Endothelial cell of umbilical vein (primary cell): ENCODE measurements at regions not wholly inside any gene's neighbourhood (a gene's known extent, or its start where the extent isn't known, plus 50 kb on each side); places are given as distances from the start of the nearest gene placed in this dataset.

ENCODE experiments used
- BruUV-seq: library from RNA; stranded (reverse); fragments of 400-500 nt; replicated peaks from 2 replicates; lab custom pipeline; 2021; lab: Mats Ljungman, UMichigan
- CTCF ChIA-PET: fragments of 300-600, 350-600 bp; sonication (Branson Sonifier 250); formaldehyde crosslinking; loops from one replicate; lab custom pipeline; 2021; ENCODE audit warnings: antibody characterized with exemption, inconsistent platforms; lab: Charles Lee
- POLR2A ChIA-PET: fragments of 300-600, 350-600 bp; sonication (Branson Sonifier 250); formaldehyde crosslinking; loops from one replicate; lab custom pipeline; 2021; ENCODE audit warnings: antibody characterized with exemption, inconsistent platforms; lab: Charles Lee
- DNase-seq: peaks from one replicate; pipeline ENCODE4 v3.0.0-alpha.2; 2011; ENCODE audit warnings: low read depth, low spot score
- FAIRE-seq: peaks from 2 replicates; lab custom pipeline; 2011; peaks lifted over from hg19 to GRCh38; lab: Jason Lieb, UNC
- H2AFZ ChIP-seq: 2 replicates; pipeline ENCODE4 v1.6.0; 2012; ENCODE audit warnings: low read depth, low read length, control low read depth, inconsistent platforms
- H3K27ac ChIP-seq: 2 replicates; pipeline ENCODE4 v1.5.1; 2011; ENCODE audit warnings: low read depth, mild to moderate bottlenecking, control low read depth, low read length, moderate library complexity; ENCODE audit not compliant: insufficient read depth
- H3K27me3 ChIP-seq, 2 experiments: 2 replicates each; pipeline versions ENCODE4 v1.6.0 to v1.6.1; 2011; ENCODE audit warnings: low read length in 2 of 2, mixed read lengths in 1 of 2; ENCODE audit not compliant: control insufficient read depth in 2 of 2, insufficient read depth in 2 of 2
- H3K36me3 ChIP-seq, 2 experiments: 2 replicates in 1 of 2; 3 replicates in 1 of 2; pipeline ENCODE4 v1.5.1; 2011; ENCODE audit warnings: low read length in 2 of 2, mild to moderate bottlenecking in 1 of 2, moderate library complexity in 1 of 2; ENCODE audit not compliant: control insufficient read depth in 2 of 2, insufficient read depth in 2 of 2; ENCODE audit errors: extremely low read depth in 1 of 2
- H3K4me1 ChIP-seq: 3 replicates; pipeline ENCODE4 v1.5.1; 2011; ENCODE audit warnings: mild to moderate bottlenecking, low read length; ENCODE audit not compliant: control insufficient read depth, insufficient read depth; ENCODE audit errors: extremely low read depth
- H3K4me2 ChIP-seq: 2 replicates; pipeline ENCODE4 v1.6.1; 2011; ENCODE audit warnings: low read length, control low read depth, mixed read lengths; ENCODE audit not compliant: insufficient read depth
- H3K4me3 ChIP-seq, 3 experiments: fragments of 200-600 bp in 1 of 3; sonication (generic), shearing (Covaris generic) in 1 of 3; replicated peaks in 1 of 3; 2 replicates each; pipeline ENCODE4 v1.5.1; 2011 to 2016; ENCODE audit warnings: control low read depth in 3 of 3, low read length in 3 of 3, mild to moderate bottlenecking in 2 of 3, inconsistent platforms in 1 of 3, low read depth in 1 of 3, moderate library complexity in 1 of 3; ENCODE audit not compliant: insufficient read depth in 1 of 3
- H3K79me2 ChIP-seq: 2 replicates; pipeline ENCODE4 v1.6.0; 2012; ENCODE audit warnings: low read length, inconsistent platforms; ENCODE audit not compliant: control insufficient read depth, insufficient read depth
- H3K9ac ChIP-seq: replicated peaks from 2 replicates; pipeline ENCODE3; 2011; ENCODE audit warnings: low read length, control low read depth; ENCODE audit not compliant: insufficient read depth; ENCODE audit errors: extremely low read depth
- H3K9me1 ChIP-seq: replicated peaks from 3 replicates; pipeline ENCODE4 v1.6.0; 2011; ENCODE audit warnings: mild to moderate bottlenecking, low read length; ENCODE audit not compliant: control insufficient read depth, insufficient read depth; ENCODE audit errors: extremely low read depth
- H3K9me3 ChIP-seq: replicated peaks from 2 replicates; pipeline ENCODE4 v1.5.1; 2012; ENCODE audit warnings: low read length, inconsistent platforms; ENCODE audit not compliant: control insufficient read depth, insufficient read depth
- H4K20me1 ChIP-seq: replicated peaks from 2 replicates; pipeline ENCODE3; 2011; ENCODE audit warnings: mild to moderate bottlenecking, low read length; ENCODE audit not compliant: control insufficient read depth, insufficient read depth; ENCODE audit errors: extremely low read depth
- CTCF ChIP-seq, 2 donors: IDR thresholded peaks; 1 replicate in 1 of 2; 2 replicates in 1 of 2; pipeline ENCODE4 v1.5.1; 2011; ENCODE audit warnings: low read length in 2 of 2, mild to moderate bottlenecking in 2 of 2, moderate library complexity in 2 of 2, control low read depth in 1 of 2, inconsistent platforms in 1 of 2, low read depth in 1 of 2; ENCODE audit not compliant: insufficient read depth in 1 of 2; ENCODE audit errors: extremely low read depth in 1 of 2
- EZH2 ChIP-seq: IDR thresholded peaks from 2 replicates; pipeline ENCODE4 v1.6.1; 2012; ENCODE audit warnings: borderline replicate concordance, low read depth, mild to moderate bottlenecking, moderate library complexity, low read length, inconsistent platforms; ENCODE audit not compliant: severe bottlenecking
- FOS ChIP-seq: IDR thresholded peaks from 2 replicates; pipeline ENCODE4 v1.6.1; 2011; ENCODE audit warnings: mild to moderate bottlenecking, low read length, moderate library complexity, borderline replicate concordance; ENCODE audit not compliant: insufficient read depth
- GATA2 ChIP-seq: IDR thresholded peaks from 2 replicates; pipeline ENCODE4 v1.7.0; 2011; ENCODE audit warnings: low read depth, mild to moderate bottlenecking, moderate library complexity, mixed read lengths, low read length; ENCODE audit not compliant: insufficient read length, insufficient read depth
- MYC ChIP-seq: IDR thresholded peaks from one replicate; pipeline ENCODE4 v1.6.1; 2011; ENCODE audit warnings: mild to moderate bottlenecking, low read depth, low read length
- POLR2A ChIP-seq: IDR thresholded peaks from 2 replicates; pipeline ENCODE4 v1.6.1; 2012; ENCODE audit warnings: low read depth, mild to moderate bottlenecking, control low read depth, low read length
- POLR2AphosphoS5 ChIP-seq: IDR thresholded peaks from 2 replicates; pipeline ENCODE4 v1.6.1; 2012; ENCODE audit warnings: low read depth, mild to moderate bottlenecking, control low read depth, low read length, moderate library complexity; ENCODE audit not compliant: insufficient read depth
- dilution Hi-C: fragments of 300-500 bp; cut with MboI; formaldehyde crosslinking; loops from one replicate; pipeline ENCODE4 v1.15.0; 2019; ENCODE audit warnings: low sequenced_read_pairs; ENCODE audit not compliant: extremely low pct_ligation_motif_present
- intact Hi-C: fragments of 100-400 bp; cut with micrococcal nuclease; formaldehyde crosslinking; loops from one replicate; pipeline ENCODE4 v1.10.0; 2022
- TF ChIP-seq, protein P1 (sequence below): IDR thresholded peaks from 2 replicates; pipeline ENCODE4 v1.6.1; 2011; ENCODE audit not compliant: insufficient read depth, insufficient read length

DNA sequence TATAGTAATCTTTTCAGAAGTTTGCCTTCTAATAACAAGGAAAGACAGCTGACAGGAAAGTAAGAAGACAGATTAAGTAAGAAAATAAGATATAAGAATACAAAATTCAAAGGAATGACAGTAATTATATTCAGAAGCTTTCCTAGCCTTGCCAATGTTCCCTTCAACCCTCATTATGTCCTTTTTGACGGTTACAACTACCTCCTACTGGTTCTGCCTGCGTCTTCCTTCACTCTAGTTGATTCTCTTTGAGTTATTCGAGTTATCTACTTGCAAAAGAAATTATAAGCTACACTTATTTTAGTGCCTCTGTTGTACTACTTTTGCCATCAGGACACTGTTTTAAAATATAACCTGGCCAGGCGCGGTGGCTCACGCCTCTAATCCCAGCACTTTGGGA is 218.9 kb upstream of the GYPC start:
- dilution Hi-C loops: no loop called here
- CTCF ChIA-PET: no interaction called here

GRCh38 chr2:126444512-126444911 is 211.4 kb upstream of the GYPC start:
- intact Hi-C loops (no loop called here), dilution Hi-C loops (no loop called here)
- Histone ChIP-seq H2AFZ (no peak overlapping the region), H3K79me2 (no peaks in the 10 kb centered on the region), H3K36me3 (no peaks in the 10 kb centered on the region), H3K27me3 (no peaks in the 10 kb centered on the region), H4K20me1 (no peaks in the 10 kb centered on the region), H3K9me1 (no peaks in the 10 kb centered on the region), H3K9ac (no peak overlapping the region), H3K9me3 (peaks cover 7% of the 10 kb centered on the region), H3K4me1 (no peaks in the 10 kb centered on the region), H3K4me3 (no peak overlapping the region), H3K4me2 (no peak overlapping the region), H3K27ac (no peak overlapping the region)
- no TSS peak for BruUV-seq
- TF ChIP-seq FOS (no peak), POLR2AphosphoS5 (no peak), GATA2 (no peak), CTCF (IDR thresholded peaks at IDR 0.05; ENCODE audit: extremely low read depth in 1 of 2, insufficient read depth in 1 of 2, low read depth in 1 of 2, low read length in 2 of 2) (no peak), POLR2A (no peak)
- TF ChIP-seq, protein P1, sequence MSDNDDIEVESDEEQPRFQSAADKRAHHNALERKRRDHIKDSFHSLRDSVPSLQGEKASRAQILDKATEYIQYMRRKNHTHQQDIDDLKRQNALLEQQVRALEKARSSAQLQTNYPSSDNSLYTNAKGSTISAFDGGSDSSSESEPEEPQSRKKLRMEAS: no peak
- ChIA-PET CTCF (no interaction called here), POLR2A (no interaction called here)
- DNase-seq: no peak
- FAIRE-seq: no peak

More for the DNA sequence above, 218.9 kb upstream of the GYPC start:
- FAIRE-seq (no peak), DNase-seq (no peak)
- Histone ChIP-seq H3K9ac (no peak overlapping the region), H3K27ac (no peak overlapping the region), H3K79me2 (no peaks in the 10 kb centered on the region), H3K9me1 (no peaks in the 10 kb centered on the region), H3K4me1 (no peaks in the 10 kb centered on the region), H2AFZ (no peak overlapping the region), H3K4me2 (no peak overlapping the region), H3K27me3 (no peaks in the 10 kb centered on the region), H3K4me3 (no peak overlapping the region), H3K9me3 (peaks cover 5% of the 10 kb centered on the region), H4K20me1 (no peaks in the 10 kb centered on the region), H3K36me3 (no peaks in the 10 kb centered on the region)
- POLR2A ChIA-PET: no interaction called here
- BruUV-seq: no TSS peak
- TF ChIP-seq EZH2: no peak
- no peak for TF ChIP-seq FOS
- TF ChIP-seq MYC: no peak
- no peak for TF ChIP-seq POLR2A
- no peak for TF ChIP-seq CTCF (IDR thresholded peaks at IDR 0.05; ENCODE audit: extremely low read depth in 1 of 2, insufficient read depth in 1 of 2, low read depth in 1 of 2, low read length in 2 of 2)
- TF ChIP-seq POLR2AphosphoS5: no peak
- intact Hi-C loops: no loop called here
